NT2/D1 (cell line): ENCODE measurements at regions not wholly inside any gene's neighbourhood (a gene's known extent, or its start where the extent isn't known, plus 50 kb on each side); places are given as distances from the start of the nearest gene placed in this dataset.

ENCODE experiments used
- SUZ12 ChIP-seq: IDR thresholded peaks from 2 replicates; pipeline ENCODE4 v1.6.1; 2011; ENCODE audit not compliant: insufficient read length, insufficient read depth; ENCODE audit errors: extremely low read depth
- YY1 ChIP-seq: IDR thresholded peaks from 2 replicates; pipeline ENCODE4 v1.6.1; 2011; ENCODE audit not compliant: insufficient read length, insufficient read depth
- ZNF274 ChIP-seq: IDR thresholded peaks from 2 replicates; pipeline ENCODE4 v1.6.1; 2011; ENCODE audit warnings: mild to moderate bottlenecking, low read depth, low read length

GRCh38 chr14:61610900-61611299 lies 84.4 kb upstream of the HIF1A start:
- no peak for TF ChIP-seq YY1
- no peak for TF ChIP-seq SUZ12
- TF ChIP-seq ZNF274: no peak
